Peyer's patch (tissue), 4 donors: ENCODE measurements at regions not wholly inside any gene's neighbourhood (a gene's known extent, or its start where the extent isn't known, plus 50 kb on each side); places are given as distances from the start of the nearest gene placed in this dataset.

Source experiments
- POLR2A ChIP-seq, 2 donors: fragments of 450-650 bp; IDR thresholded peaks; one replicate each; pipeline ENCODE4 v1.5.1; 2017; ENCODE audit warnings: antibody characterized with exemption in 2 of 2, mild to moderate bottlenecking in 2 of 2, moderate library complexity in 2 of 2
- TF ChIP-seq, protein P1 (sequence below), 6 experiments: fragments of 450-650 bp in 4 of 6; fragments of 200-600 bp in 2 of 6; sonication (generic) in 1 of 6; IDR thresholded peaks; one replicate each; pipeline ENCODE4 v1.5.1; 2017 to 2019; ENCODE audit warnings: antibody characterized with exemption in 6 of 6, mild to moderate bottlenecking in 3 of 6, moderate library complexity in 1 of 6

DNA sequence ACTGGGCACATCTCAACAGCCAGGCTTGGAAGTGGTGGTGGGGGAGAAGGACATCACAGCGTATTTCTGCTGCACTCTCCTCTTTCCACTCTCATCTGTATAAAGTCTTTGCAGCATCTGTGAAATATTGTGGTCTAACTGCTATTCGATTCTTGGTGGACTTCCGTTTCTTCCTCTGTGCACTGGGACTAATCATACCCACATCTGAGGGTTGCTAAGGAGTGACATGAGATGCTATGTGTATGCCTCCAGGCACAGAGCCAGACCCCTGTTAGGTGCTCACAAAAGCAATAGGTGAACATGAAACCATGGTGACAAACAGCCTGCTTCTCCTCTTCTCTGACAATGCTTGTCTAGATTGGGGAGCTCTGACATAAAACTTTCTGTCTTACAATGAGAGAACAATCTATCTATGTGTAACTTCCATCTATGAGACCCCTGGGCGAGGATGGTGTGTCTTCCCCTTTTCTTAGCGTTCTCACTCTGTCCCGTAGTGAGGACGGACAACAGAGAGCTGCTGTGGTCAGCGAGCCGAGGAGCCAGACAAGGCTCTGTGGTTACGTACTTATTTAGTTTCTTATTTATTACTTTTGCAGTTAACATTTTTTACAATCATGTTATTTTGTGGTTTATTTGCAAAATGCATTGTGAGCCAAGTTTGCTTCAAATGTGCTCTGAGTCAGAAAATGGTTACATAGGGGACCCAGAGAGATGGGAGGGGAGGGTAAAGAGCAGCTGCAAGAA lies 196.7 kb upstream of the TPRG1 start:
- TF ChIP-seq, protein P1, sequence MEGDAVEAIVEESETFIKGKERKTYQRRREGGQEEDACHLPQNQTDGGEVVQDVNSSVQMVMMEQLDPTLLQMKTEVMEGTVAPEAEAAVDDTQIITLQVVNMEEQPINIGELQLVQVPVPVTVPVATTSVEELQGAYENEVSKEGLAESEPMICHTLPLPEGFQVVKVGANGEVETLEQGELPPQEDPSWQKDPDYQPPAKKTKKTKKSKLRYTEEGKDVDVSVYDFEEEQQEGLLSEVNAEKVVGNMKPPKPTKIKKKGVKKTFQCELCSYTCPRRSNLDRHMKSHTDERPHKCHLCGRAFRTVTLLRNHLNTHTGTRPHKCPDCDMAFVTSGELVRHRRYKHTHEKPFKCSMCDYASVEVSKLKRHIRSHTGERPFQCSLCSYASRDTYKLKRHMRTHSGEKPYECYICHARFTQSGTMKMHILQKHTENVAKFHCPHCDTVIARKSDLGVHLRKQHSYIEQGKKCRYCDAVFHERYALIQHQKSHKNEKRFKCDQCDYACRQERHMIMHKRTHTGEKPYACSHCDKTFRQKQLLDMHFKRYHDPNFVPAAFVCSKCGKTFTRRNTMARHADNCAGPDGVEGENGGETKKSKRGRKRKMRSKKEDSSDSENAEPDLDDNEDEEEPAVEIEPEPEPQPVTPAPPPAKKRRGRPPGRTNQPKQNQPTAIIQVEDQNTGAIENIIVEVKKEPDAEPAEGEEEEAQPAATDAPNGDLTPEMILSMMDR (IDR thresholded peaks at IDR 0.05): no peak
- no peak for TF ChIP-seq POLR2A (IDR thresholded peaks at IDR 0.05)
